OCI-LY3 (cell line): ENCODE measurements at regions not wholly inside any gene's neighbourhood (a gene's known extent, or its start where the extent isn't known, plus 50 kb on each side); places are given as distances from the start of the nearest gene placed in this dataset.

ENCODE experiments used
- EZH2phosphoT487 ChIP-seq: fragments of 200-600 bp; shearing (Covaris generic); IDR thresholded peaks from 2 replicates; pipeline ENCODE4 v1.6.1; 2018; ENCODE audit warnings: antibody characterized with exemption, mixed run types, low read depth
- TF ChIP-seq, protein P1 (sequence below): fragments of 200-600, 300-600 bp; sonication (generic); IDR thresholded peaks from 2 replicates; pipeline ENCODE4 v1.5.1; 2014; ENCODE audit warnings: antibody characterized with exemption, low read length, low read depth

DNA sequence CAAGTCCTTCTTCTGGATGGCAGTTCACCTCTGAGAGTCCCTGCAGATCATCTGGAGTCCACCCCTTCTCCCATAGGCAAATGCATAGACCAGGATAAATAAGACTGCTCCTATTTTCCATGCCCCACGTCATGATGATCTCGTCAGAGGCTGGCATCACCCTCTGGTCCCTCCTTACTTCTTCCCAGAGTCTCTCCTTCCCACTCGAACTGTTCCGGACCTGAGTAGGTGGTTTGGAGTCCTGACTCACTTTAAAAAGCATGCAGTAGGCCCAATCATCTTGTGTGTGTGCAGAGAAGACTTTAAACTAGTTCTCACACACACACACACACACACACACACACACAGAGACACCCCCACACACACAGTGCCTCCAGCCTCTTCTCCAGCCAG is 72.0 kb downstream of the SOX9 start:
- TF ChIP-seq, protein P1, sequence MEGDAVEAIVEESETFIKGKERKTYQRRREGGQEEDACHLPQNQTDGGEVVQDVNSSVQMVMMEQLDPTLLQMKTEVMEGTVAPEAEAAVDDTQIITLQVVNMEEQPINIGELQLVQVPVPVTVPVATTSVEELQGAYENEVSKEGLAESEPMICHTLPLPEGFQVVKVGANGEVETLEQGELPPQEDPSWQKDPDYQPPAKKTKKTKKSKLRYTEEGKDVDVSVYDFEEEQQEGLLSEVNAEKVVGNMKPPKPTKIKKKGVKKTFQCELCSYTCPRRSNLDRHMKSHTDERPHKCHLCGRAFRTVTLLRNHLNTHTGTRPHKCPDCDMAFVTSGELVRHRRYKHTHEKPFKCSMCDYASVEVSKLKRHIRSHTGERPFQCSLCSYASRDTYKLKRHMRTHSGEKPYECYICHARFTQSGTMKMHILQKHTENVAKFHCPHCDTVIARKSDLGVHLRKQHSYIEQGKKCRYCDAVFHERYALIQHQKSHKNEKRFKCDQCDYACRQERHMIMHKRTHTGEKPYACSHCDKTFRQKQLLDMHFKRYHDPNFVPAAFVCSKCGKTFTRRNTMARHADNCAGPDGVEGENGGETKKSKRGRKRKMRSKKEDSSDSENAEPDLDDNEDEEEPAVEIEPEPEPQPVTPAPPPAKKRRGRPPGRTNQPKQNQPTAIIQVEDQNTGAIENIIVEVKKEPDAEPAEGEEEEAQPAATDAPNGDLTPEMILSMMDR = no peak
- TF ChIP-seq EZH2phosphoT487 = no peak
